Activated naive CD8-positive, alpha-beta T cell treated with anti-CD3 and anti-CD28 coated beads for 36 hours (primary cell): ENCODE measurements at regions not wholly inside any gene's neighbourhood (a gene's known extent, or its start where the extent isn't known, plus 50 kb on each side); places are given as distances from the start of the nearest gene placed in this dataset.
"Not testable (repeated sequence)": the region's sequence is repeated elsewhere in the genome, so short reads cannot be mapped to it uniquely, and the experiment has no call there.

Experiments
- DNase-seq: peaks from one replicate; pipeline ENCODE4 v3.0.0; 2021
- H3K27ac Mint-ChIP-seq: one replicate; pipeline ENCODE4 v1.8.0; 2022; ENCODE audit warnings: mild to moderate bottlenecking, moderate library complexity, mixed read lengths
- H3K27me3 Mint-ChIP-seq: one replicate; pipeline ENCODE4 v1.8.0; 2022; ENCODE audit warnings: mild to moderate bottlenecking, mixed read lengths
- H3K36me3 Mint-ChIP-seq: one replicate; pipeline ENCODE4 v1.8.0; 2021; ENCODE audit warnings: mild to moderate bottlenecking, mixed read lengths
- H3K4me1 Mint-ChIP-seq: one replicate; pipeline ENCODE4 v1.8.0; 2021; ENCODE audit warnings: mixed read lengths
- H3K4me3 Mint-ChIP-seq: one replicate; pipeline ENCODE4 v1.8.0; 2022; ENCODE audit warnings: mild to moderate bottlenecking, moderate library complexity, mixed read lengths
- H3K9me3 Mint-ChIP-seq: one replicate; pipeline ENCODE4 v1.8.0; 2022; ENCODE audit warnings: mixed read lengths

DNA sequence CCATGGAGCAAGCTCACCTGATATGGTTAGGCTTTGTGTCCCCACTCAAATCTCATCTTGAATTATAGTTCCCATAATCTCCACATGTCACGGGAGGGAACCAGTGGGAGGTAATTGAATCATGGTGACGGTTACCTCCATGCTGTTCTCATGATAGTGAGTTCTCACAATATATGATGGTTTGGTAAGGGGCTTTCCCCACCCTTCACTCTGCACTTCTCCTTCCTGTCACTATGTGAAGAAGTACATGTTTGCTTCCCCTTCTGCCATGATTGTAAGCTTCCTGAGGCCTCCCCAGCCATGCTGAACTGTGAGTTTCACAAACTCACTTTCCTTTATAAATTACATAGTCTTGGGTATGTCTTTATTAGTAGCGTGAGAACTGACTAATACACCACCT is 435.7 kb upstream of the ID2 start:
- H3K36me3 Mint-ChIP-seq = peaks cover 10% of the 10 kb centered on the region
- no peak overlapping the region for H3K27ac Mint-ChIP-seq
- H3K4me3 Mint-ChIP-seq = no peak overlapping the region
- no peaks in the 10 kb centered on the region for H3K4me1 Mint-ChIP-seq
- no peak for DNase-seq
- peaks cover 32% of the 10 kb centered on the region for H3K9me3 Mint-ChIP-seq
- no peaks in the 10 kb centered on the region for H3K27me3 Mint-ChIP-seq

DNA sequence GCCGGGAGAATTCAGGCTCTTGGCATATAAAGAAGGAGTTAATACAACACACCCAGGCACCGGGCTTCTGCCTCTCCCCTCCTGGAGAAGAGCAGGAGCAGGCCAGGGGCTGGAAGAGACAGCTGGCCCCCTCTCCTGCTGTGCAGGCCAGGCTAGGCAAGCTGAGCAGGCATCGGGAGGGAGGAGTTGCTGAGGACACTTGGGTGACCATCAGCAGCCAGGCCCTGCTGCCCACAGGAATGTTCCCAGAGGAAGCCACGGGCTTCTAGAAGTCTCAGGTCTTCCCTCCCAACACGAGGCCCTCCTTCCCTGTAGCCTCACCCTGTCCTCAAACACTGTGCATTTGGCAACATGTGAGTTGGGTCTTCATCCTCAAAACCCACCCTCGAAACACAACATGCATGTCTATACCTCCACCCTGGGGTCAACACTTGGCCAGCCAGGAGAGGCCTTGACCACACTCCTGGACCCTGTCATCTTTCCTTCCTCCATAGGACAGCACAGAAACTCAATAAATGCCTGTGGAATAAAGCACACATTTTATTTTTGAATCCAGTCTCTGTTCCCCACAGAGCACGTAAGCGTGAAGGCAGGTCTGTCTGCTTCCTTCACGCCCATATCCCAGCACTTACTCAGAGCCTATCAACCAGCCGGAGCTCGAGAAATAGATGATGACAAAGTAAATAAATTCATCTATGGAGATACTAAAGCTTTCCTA is 433.8 kb upstream of the ID2 start:
- no peak overlapping the region for H3K27ac Mint-ChIP-seq
- H3K4me3 Mint-ChIP-seq = no peak overlapping the region
- peaks cover 10% of the 10 kb centered on the region for H3K36me3 Mint-ChIP-seq
- DNase-seq = no peak
- H3K4me1 Mint-ChIP-seq = no peaks in the 10 kb centered on the region
- H3K27me3 Mint-ChIP-seq = no peaks in the 10 kb centered on the region
- H3K9me3 Mint-ChIP-seq = peaks cover 32% of the 10 kb centered on the region

DNA sequence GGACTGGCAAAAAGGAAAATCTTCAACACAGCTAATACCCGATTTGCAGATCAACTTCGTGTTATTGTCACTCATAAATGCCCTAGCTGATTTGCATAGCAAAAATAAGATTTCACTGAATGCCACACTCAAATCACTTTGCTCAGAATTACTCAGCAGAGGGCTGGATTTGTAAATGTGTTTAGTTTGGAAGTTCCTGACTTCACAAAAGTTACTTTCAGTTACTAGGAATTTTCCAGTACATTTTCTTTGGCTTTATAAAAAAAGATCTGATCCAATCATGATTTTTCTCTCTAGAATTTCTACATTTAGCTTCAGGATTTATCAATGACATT is 433.3 kb upstream of the ID2 start:
- no peaks in the 10 kb centered on the region for H3K27me3 Mint-ChIP-seq
- H3K4me1 Mint-ChIP-seq = no peaks in the 10 kb centered on the region
- H3K4me3 Mint-ChIP-seq = no peak overlapping the region
- H3K9me3 Mint-ChIP-seq = peaks cover 30% of the 10 kb centered on the region
- H3K27ac Mint-ChIP-seq = no peak overlapping the region
- DNase-seq = no peak
- peaks cover 10% of the 10 kb centered on the region for H3K36me3 Mint-ChIP-seq

DNA sequence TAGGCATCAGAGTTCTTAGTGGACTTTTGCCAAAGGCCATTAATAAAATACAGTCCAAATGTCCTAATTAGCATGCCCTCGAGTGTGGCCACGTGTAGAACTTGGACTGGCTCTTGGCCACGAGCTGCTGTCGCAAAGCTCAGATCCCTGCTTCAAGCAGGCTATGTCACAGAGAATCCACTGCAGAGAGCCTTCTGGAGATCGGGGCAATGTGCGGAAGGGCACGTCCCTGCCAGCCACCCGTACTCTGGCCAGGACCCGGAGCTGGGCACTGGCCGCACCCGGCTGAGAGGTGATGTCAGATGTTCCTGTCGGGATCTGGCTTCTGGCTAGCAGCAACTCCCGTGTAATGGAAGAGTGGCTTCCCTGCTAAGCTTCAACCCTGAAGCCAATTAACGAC is 432.7 kb upstream of the ID2 start:
- H3K4me3 Mint-ChIP-seq = no peak overlapping the region
- no peak for DNase-seq
- peaks cover 27% of the 10 kb centered on the region for H3K9me3 Mint-ChIP-seq
- H3K4me1 Mint-ChIP-seq = peaks cover 4% of the 10 kb centered on the region
- H3K27ac Mint-ChIP-seq = no peak overlapping the region
- H3K27me3 Mint-ChIP-seq = no peaks in the 10 kb centered on the region
- H3K36me3 Mint-ChIP-seq = peaks cover 7% of the 10 kb centered on the region

DNA sequence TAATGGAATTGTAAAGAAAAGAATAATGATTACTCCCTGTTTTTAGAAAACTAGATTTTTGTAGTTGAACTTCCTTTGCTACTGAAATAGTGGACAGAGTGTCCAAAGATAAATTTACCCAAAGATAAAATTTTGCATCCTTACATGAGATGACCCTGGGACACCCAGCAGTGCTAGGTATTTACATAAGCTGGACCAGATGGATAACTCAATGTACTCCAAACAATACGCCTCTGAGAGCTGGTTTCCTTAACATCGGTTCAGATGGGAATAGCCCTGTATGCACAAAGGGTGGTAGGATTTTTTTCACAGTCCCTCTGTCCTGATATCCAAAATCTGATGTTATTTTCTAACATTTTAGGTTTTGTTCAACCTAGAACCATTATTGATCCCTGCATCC is 432.1 kb upstream of the ID2 start:
- Mint-ChIP-seq H3K27ac (no peak overlapping the region), H3K4me3 (no peak overlapping the region), H3K27me3 (no peaks in the 10 kb centered on the region), H3K9me3 (peaks cover 23% of the 10 kb centered on the region), H3K36me3 (peaks cover 7% of the 10 kb centered on the region), H3K4me1 (peaks cover 8% of the 10 kb centered on the region)
- no peak for DNase-seq

DNA sequence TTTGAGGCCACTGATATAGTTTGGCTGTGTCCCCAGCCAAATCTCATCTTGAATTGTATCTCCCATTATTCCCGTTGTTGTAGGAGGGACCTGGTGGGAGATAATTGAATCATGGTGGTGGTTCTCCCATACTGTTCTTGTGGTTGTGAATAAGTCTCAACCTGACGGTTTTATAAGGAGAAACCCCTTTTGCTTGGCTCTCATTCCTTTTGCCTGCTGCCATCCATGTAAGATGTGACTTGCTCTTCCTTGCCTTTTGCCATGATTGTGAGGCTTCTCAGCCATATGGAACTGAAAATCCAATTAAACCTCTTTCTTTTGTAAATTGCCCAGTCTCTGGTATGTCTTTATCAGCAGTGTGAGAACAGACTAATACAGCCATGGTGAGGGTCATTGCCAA is 431.6 kb upstream of the ID2 start:
- DNase-seq, H3K4me1 Mint-ChIP-seq, H3K36me3 Mint-ChIP-seq, H3K4me3 Mint-ChIP-seq, H3K27me3 Mint-ChIP-seq, H3K27ac Mint-ChIP-seq: not testable (repeated sequence)
- H3K9me3 Mint-ChIP-seq = peaks cover 18% of the 10 kb centered on the region

DNA sequence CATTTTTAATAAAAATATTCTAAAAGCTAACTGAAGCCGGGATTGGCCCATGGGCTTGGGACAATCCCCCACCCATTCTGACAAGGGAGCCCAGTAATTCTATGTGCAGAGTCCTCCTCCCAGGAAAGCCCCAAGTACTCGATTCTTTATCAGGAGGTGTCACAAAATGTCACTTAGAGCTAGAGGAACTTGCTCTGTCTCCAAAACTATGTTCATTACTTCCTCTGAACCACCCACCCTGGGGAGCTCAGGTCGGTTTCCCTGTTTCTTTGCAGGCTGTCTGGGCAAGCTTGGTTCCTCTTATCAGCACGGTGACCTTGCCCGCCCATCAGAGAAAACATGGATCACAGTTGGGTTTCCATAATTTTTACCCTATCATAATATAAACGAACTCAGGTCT is 430.6 kb upstream of the ID2 start:
- peaks cover 8% of the 10 kb centered on the region for H3K4me1 Mint-ChIP-seq

DNA sequence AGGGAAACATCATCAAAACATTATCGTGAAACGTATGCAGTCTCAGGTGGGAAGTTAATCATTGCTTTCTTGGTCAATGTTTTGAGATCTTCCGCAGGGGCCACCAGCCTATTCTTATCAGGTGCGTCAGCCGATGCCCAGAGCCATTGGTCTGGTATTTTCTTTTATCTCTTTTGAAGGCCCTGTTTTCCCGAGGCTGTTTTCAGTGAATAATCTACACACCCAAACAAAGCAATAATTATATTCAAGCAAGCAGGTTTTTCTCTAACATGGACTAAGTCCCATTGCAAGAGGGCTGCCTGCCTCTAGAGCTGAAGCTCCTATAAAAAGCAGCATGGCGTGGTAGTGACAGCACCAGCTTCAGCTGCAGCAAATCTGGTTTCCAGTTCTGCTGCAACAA is 430.0 kb upstream of the ID2 start:
- Mint-ChIP-seq H3K4me3 (no peak overlapping the region), H3K9me3 (peaks cover 6% of the 10 kb centered on the region), H3K27ac (no peak overlapping the region), H3K4me1 (peaks cover 8% of the 10 kb centered on the region), H3K27me3 (no peaks in the 10 kb centered on the region), H3K36me3 (peaks cover 3% of the 10 kb centered on the region)
- DNase-seq = no peak

More for the DNA sequence above, 430.6 kb upstream of the ID2 start:
- no peak for DNase-seq
- H3K9me3 Mint-ChIP-seq = peaks cover 10% of the 10 kb centered on the region
- H3K4me3 Mint-ChIP-seq = no peak overlapping the region
- H3K27me3 Mint-ChIP-seq = no peaks in the 10 kb centered on the region
- H3K27ac Mint-ChIP-seq = no peak overlapping the region
- H3K36me3 Mint-ChIP-seq = peaks cover 7% of the 10 kb centered on the region

DNA sequence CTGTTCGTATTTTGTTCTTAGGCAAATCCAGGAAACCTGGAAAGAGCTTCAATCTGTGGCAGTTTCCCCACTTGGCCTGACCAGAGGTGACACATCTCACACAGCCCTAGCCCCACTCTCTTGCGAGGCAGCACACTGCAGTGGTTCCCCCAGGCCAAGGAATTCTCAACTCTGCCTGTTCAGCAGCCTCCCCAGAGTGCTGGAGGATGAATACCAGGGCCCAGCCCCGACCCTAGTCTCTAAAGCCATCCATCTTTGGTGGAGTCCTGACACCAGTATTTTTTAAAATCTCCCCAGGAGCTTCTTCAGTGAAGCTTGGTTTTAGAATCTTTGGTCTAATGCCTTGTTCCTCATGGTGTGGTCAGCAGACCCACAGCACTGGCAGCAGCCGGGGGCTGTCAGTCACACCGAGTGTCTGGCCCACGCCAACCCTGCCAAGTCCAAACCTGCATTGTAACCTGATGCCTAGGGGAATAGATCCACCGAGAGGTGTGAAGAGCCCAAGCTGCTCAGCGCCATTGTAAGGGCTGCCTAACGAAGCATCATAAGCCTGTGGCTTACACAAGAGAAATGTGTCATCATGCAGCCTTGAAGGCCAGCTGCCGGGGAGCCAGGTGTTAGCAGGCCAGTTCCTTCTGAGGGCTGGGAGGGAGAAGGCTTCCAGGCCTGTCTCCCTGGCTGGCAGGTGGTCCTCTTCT is 428.7 kb upstream of the ID2 start:
- peaks cover 3% of the 10 kb centered on the region for H3K36me3 Mint-ChIP-seq
- no peak for DNase-seq
- H3K27ac Mint-ChIP-seq = no peak overlapping the region

DNA sequence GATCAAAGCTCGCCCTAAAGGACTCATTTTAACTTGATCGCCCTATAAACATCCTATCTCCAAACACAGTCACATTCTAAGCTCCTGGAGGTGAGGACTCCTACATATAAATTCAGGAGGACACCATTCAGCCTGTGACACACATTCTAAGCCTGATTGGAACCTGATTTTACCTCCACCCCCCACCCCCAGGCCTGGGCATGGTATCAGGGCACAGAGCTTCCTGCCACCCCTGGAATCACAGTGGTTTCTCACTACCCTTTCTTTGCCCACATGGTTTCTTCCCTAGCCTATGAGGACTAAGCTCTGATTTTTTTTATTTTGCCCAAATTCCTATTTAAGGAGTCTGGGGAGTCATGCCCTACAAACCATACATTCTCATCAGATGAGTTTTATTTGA is 428.1 kb upstream of the ID2 start:
- DNase-seq = no peak
- Mint-ChIP-seq H3K27me3 (no peaks in the 10 kb centered on the region), H3K36me3 (peaks cover 3% of the 10 kb centered on the region), H3K4me3 (no peak overlapping the region), H3K4me1 (peaks cover 8% of the 10 kb centered on the region), H3K9me3 (peaks cover 6% of the 10 kb centered on the region), H3K27ac (no peak overlapping the region)

More for the DNA sequence above, 428.7 kb upstream of the ID2 start:
- Mint-ChIP-seq H3K4me1 (peaks cover 8% of the 10 kb centered on the region), H3K9me3 (peaks cover 6% of the 10 kb centered on the region), H3K27me3 (no peaks in the 10 kb centered on the region), H3K4me3 (no peak overlapping the region)

DNA sequence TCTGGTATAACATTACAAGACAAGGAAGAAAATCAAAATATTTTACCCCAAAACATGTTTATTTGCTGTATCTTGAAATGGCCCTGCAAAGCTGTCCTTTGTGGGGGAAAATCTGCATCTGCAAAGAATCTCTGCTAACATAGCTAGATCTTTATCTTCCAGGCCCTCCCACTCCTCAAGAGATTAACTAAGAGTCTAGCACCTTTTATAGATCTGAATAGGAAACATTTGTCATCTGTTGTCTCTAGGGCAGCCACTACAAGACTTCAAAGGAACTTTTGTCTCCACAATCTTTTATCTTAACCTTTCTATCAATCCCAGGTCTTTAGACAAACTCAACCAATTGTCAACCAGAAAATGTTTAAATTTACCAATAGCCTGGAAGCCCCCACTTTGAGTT is 427.6 kb upstream of the ID2 start:
- H3K4me1 Mint-ChIP-seq, DNase-seq, H3K9me3 Mint-ChIP-seq, H3K27ac Mint-ChIP-seq, H3K4me3 Mint-ChIP-seq, H3K36me3 Mint-ChIP-seq, H3K27me3 Mint-ChIP-seq: not testable (repeated sequence)

DNA sequence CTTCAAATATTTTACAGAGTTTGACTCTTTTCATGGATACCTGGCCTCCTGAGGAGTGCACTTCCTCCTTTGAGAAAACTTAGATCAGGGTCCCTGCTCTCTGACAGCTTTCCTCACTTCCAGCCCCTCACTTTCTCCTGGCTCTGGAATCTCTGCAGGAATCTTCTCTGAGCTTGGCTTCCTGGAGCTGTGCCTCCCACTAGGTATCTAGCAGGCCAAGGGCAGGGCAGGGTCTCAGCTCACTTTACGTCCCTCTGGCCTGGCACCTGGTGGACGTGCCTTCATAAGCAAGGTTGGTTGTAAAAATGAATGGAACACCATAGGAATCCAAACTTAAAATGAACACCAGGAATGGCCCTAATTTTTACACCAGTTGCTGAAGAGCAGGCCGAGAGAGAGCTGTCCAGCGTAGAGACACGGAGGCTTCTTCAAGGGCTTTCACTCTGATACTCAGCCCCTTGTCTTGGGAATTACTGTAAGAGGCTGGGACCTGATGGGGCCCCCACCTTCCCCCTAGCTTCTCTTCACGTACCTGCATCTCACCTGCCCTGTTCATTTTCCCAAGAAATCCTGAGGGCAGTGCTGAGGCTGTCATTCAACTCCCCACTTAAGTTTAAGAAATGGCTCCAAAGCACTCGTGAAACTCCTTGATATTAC is 426.9 kb upstream of the ID2 start:
- Mint-ChIP-seq H3K27ac (no peak overlapping the region), H3K4me1 (peaks cover 8% of the 10 kb centered on the region)
- DNase-seq = no peak

DNA sequence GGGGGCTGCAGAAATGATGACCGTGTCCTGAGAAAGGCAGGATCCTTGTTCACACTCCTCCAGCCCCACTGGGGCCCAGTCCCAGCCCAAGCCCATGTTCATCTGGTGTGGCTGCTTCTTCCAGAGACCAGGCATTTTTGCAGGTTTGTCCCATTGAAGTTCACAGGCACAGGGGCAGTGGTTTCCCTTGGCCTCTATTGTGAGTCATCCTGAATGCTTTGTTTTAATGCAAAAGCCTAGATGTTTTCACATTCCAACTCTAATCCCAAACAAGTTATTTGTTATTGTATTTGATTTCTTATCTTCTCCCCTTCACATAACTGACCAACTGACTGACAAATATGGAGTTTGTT is 426.4 kb upstream of the ID2 start:
- Mint-ChIP-seq H3K4me1 (peaks cover 8% of the 10 kb centered on the region), H3K27ac (no peak overlapping the region), H3K4me3 (no peak overlapping the region), H3K36me3 (peaks cover 2% of the 10 kb centered on the region), H3K27me3 (no peaks in the 10 kb centered on the region), H3K9me3 (peaks cover 5% of the 10 kb centered on the region)
- DNase-seq = no peak

More for the DNA sequence above, 426.9 kb upstream of the ID2 start:
- peaks cover 3% of the 10 kb centered on the region for H3K36me3 Mint-ChIP-seq
- H3K9me3 Mint-ChIP-seq = peaks cover 6% of the 10 kb centered on the region
- H3K27me3 Mint-ChIP-seq = no peaks in the 10 kb centered on the region
- H3K4me3 Mint-ChIP-seq = no peak overlapping the region

DNA sequence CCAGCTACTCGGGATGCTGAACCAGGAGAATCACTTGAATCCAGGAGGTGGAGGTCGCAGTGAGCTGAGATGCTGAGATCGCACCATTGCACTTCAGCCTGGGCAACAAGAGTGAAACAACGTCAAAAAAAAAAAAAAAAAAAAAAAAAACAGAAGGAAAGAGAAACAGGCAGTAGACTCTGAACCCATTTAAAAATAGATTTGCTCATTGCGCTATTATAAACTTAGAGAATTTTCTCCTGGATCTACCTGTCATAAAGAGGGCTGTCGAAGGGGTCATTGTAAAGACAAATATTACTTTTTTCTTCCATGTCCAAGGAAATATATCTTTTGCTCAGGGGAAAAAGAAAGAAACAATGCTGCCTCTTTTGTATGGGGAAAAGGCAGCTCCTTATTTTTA is 425.0 kb upstream of the ID2 start:
- DNase-seq = no peak
- Mint-ChIP-seq H3K4me3 (no peak overlapping the region), H3K27ac (no peak overlapping the region), H3K36me3 (no peaks in the 10 kb centered on the region), H3K27me3 (no peaks in the 10 kb centered on the region), H3K4me1 (peaks cover 8% of the 10 kb centered on the region), H3K9me3 (no peaks in the 10 kb centered on the region)

DNA sequence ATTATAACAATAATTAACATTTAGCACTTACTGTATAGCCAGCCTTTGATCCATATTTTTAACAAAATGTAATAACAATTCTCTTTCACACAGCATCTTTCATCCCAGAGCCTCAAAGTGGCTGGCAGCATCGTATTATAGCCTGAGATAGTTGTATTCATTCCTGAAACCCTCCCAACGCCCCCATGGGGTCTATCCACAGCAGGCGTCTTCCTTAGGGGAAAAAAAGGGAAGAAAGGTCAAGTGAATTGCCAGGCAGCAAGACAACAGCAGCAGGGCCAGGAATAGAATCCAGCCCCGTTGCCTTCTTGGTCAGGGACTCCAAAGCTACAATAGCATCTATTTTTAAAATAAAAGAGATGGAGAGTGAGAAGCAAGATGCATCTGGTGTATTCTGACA is 424.4 kb upstream of the ID2 start:
- H3K27me3 Mint-ChIP-seq = no peaks in the 10 kb centered on the region
- H3K27ac Mint-ChIP-seq = no peak overlapping the region
- H3K4me3 Mint-ChIP-seq = no peak overlapping the region
- peaks cover 8% of the 10 kb centered on the region for H3K4me1 Mint-ChIP-seq
- DNase-seq = no peak
- no peaks in the 10 kb centered on the region for H3K9me3 Mint-ChIP-seq
- H3K36me3 Mint-ChIP-seq = no peaks in the 10 kb centered on the region

DNA sequence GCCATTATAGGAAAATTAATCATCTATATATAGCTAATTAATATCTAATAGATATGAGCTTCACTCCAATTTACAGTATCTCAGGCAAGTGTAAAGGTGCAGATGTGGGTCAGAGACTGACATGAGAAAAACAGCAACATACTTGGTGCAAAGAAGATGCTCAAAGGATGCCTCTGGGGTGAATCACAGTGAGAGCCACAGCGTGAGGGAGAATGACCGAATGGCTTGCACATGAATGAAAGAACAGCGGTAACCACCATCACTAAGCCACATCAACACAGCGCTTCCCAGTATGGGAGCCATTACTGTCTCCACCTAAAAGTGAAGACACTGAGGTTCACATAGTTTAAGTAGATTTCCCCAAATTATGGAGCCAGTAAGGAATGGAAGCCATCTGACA is 423.4 kb upstream of the ID2 start:
- no peaks in the 10 kb centered on the region for H3K36me3 Mint-ChIP-seq
- H3K27ac Mint-ChIP-seq = no peak overlapping the region
- H3K4me3 Mint-ChIP-seq = no peak overlapping the region

More for the DNA sequence above, 423.4 kb upstream of the ID2 start:
- Mint-ChIP-seq H3K9me3 (no peaks in the 10 kb centered on the region), H3K27me3 (no peaks in the 10 kb centered on the region), H3K4me1 (peaks cover 8% of the 10 kb centered on the region)
- no peak for DNase-seq
